Duodenal mucosa (tissue), 2 donors: ENCODE measurements at regions not wholly inside any gene's neighbourhood (a gene's known extent, or its start where the extent isn't known, plus 50 kb on each side); places are given as distances from the start of the nearest gene placed in this dataset.

Experiments
- H3K27ac ChIP-seq: one replicate; pipeline ENCODE4 v1.7.0; 2013; ENCODE audit warnings: low read depth, low read length
- H3K27me3 ChIP-seq, 2 donors: one replicate each; pipeline ENCODE4 v1.7.0; 2013; ENCODE audit warnings: low read length in 2 of 2, control low read depth in 1 of 2; ENCODE audit not compliant: insufficient read depth in 2 of 2, control insufficient read depth in 1 of 2
- H3K36me3 ChIP-seq, 2 donors: one replicate each; pipeline ENCODE4 v1.7.0; 2013; ENCODE audit warnings: low read length in 2 of 2, control low read depth in 1 of 2; ENCODE audit not compliant: insufficient read depth in 2 of 2, control insufficient read depth in 1 of 2
- H3K4me1 ChIP-seq, 2 donors: one replicate each; pipeline ENCODE4 v1.7.0; 2013; ENCODE audit warnings: low read length in 2 of 2, control low read depth in 1 of 2; ENCODE audit not compliant: insufficient read depth in 2 of 2, control insufficient read depth in 1 of 2
- H3K4me3 ChIP-seq, 2 donors: one replicate each; pipeline ENCODE4 v1.7.0; 2013; ENCODE audit warnings: low read length in 2 of 2, low read depth in 1 of 2
- H3K9ac ChIP-seq, 2 donors: one replicate each; pipeline ENCODE4 v1.7.0; 2013; ENCODE audit warnings: low read length in 2 of 2, low read depth in 1 of 2
- H3K9me3 ChIP-seq, 2 donors: one replicate each; pipeline ENCODE4 v1.7.0; 2013; ENCODE audit warnings: low read length in 2 of 2, control low read depth in 1 of 2; ENCODE audit not compliant: control insufficient read depth in 1 of 2

- Histone ChIP-seq H3K36me3 (no peaks in the 10 kb centered on the region), H3K27ac (no peak overlapping the region), H3K27me3 (no peaks in the 10 kb centered on the region), H3K9ac (no peak overlapping the region), H3K4me3 (no peak overlapping the region), H3K4me1 (no peaks in the 10 kb centered on the region), H3K9me3 (peaks cover 0 to 4% of the 10 kb centered on the region in 2 donors)
Observed at GRCh38 chr14:43858981-43859380, 648.1 kb downstream of the FSCB start.

- Histone ChIP-seq H3K4me1 (no peaks in the 10 kb centered on the region), H3K9me3 (peaks cover 0 to 4% of the 10 kb centered on the region in 2 donors), H3K27me3 (no peaks in the 10 kb centered on the region), H3K4me3 (no peak overlapping the region), H3K27ac (no peak overlapping the region), H3K36me3 (no peaks in the 10 kb centered on the region), H3K9ac (no peak overlapping the region)
Observed at GRCh38 chr14:43855556-43855955, 651.5 kb downstream of the FSCB start.

GRCh38 chr14:43853541-43853940 is 653.5 kb downstream of the FSCB start:
- Histone ChIP-seq H3K9ac (no peak overlapping the region), H3K36me3 (no peaks in the 10 kb centered on the region), H3K27ac (no peak overlapping the region), H3K27me3 (no peaks in the 10 kb centered on the region), H3K4me3 (no peak overlapping the region), H3K9me3 (no peaks in the 10 kb centered on the region), H3K4me1 (no peaks in the 10 kb centered on the region)

- Histone ChIP-seq H3K9ac (no peak overlapping the region), H3K27ac (no peak overlapping the region), H3K36me3 (no peaks in the 10 kb centered on the region), H3K9me3 (peaks cover 6 to 12% of the 10 kb centered on the region in 2 donors), H3K27me3 (no peaks in the 10 kb centered on the region), H3K4me3 (no peak overlapping the region), H3K4me1 (no peaks in the 10 kb centered on the region)
Observed at GRCh38 chr14:43803076-43803689, 703.9 kb downstream of the FSCB start.

- H3K9me3 ChIP-seq: peaks cover 0 to 5% of the 10 kb centered on the region in 2 donors
- no peak overlapping the region for H3K9ac ChIP-seq
- no peaks in the 10 kb centered on the region for H3K27me3 ChIP-seq
- H3K36me3 ChIP-seq: no peaks in the 10 kb centered on the region
- H3K27ac ChIP-seq: no peak overlapping the region
- no peaks in the 10 kb centered on the region for H3K4me1 ChIP-seq
- H3K4me3 ChIP-seq: no peak overlapping the region
Observed at GRCh38 chr14:43795600-43796228, 711.4 kb downstream of the FSCB start.

GRCh38 chr14:43793579-43793978 is 713.5 kb downstream of the FSCB start:
- no peaks in the 10 kb centered on the region for H3K27me3 ChIP-seq
- H3K9ac ChIP-seq: no peak overlapping the region
- H3K36me3 ChIP-seq: no peaks in the 10 kb centered on the region
- peaks cover 0 to 5% of the 10 kb centered on the region in 2 donors for H3K9me3 ChIP-seq
- H3K4me1 ChIP-seq: no peaks in the 10 kb centered on the region
- no peak overlapping the region for H3K27ac ChIP-seq
- no peak overlapping the region for H3K4me3 ChIP-seq

- Histone ChIP-seq H3K9ac (no peak overlapping the region), H3K9me3 (peaks cover 0 to 5% of the 10 kb centered on the region in 2 donors), H3K27me3 (no peaks in the 10 kb centered on the region), H3K36me3 (no peaks in the 10 kb centered on the region), H3K27ac (no peak overlapping the region), H3K4me1 (no peaks in the 10 kb centered on the region), H3K4me3 (no peak overlapping the region)
Observed at GRCh38 chr14:43792980-43793379, 714.1 kb downstream of the FSCB start.

GRCh38 chr14:43790681-43791080 is 716.4 kb downstream of the FSCB start:
- Histone ChIP-seq H3K27ac (no peak overlapping the region), H3K9me3 (peaks cover 0 to 3% of the 10 kb centered on the region in 2 donors), H3K4me1 (no peaks in the 10 kb centered on the region), H3K27me3 (no peaks in the 10 kb centered on the region), H3K36me3 (no peaks in the 10 kb centered on the region), H3K4me3 (no peak overlapping the region), H3K9ac (no peak overlapping the region)

GRCh38 chr14:43789458-43789857 is 717.6 kb downstream of the FSCB start:
- Histone ChIP-seq H3K27ac (no peak overlapping the region), H3K27me3 (no peaks in the 10 kb centered on the region), H3K4me3 (no peak overlapping the region), H3K36me3 (no peaks in the 10 kb centered on the region), H3K9me3 (peaks cover 0 to 3% of the 10 kb centered on the region in 2 donors), H3K9ac (no peak overlapping the region), H3K4me1 (no peaks in the 10 kb centered on the region)

- Histone ChIP-seq H3K27me3 (no peaks in the 10 kb centered on the region), H3K4me3 (no peak overlapping the region), H3K36me3 (no peaks in the 10 kb centered on the region), H3K27ac (no peak overlapping the region), H3K9ac (no peak overlapping the region), H3K4me1 (no peaks in the 10 kb centered on the region), H3K9me3 (peaks cover 3% of the 10 kb centered on the region in 2 donors)
Observed at GRCh38 chr14:43786066-43786762, 720.9 kb downstream of the FSCB start.
